ENCODE measurements at regions not wholly inside any gene's neighbourhood (a gene's known extent, or its start where the extent isn't known, plus 50 kb on each side); places are given as distances from the start of the nearest gene placed in this dataset.

- H3K79me2 ChIP-seq (ENCODE audit: insufficient read depth, low read length): no peaks in the 10 kb centered on the region
- no peak overlapping the region for H3K27ac ChIP-seq (ENCODE audit: low read depth, low read length)
- H3K27me3 ChIP-seq (ENCODE audit: low read length): no peaks in the 10 kb centered on the region
- H2AFZ ChIP-seq (ENCODE audit: low read depth, low read length, severe bottlenecking): no peak overlapping the region
- H3F3A ChIP-seq (ENCODE audit: insufficient read depth): no peaks in the 10 kb centered on the region
- H3K9me3 ChIP-seq (ENCODE audit: insufficient read depth, low read length): no peaks in the 10 kb centered on the region
- no peak overlapping the region for H3K4me2 ChIP-seq (ENCODE audit: low read depth, low read length, poor library complexity, severe bottlenecking)
- no peaks in the 10 kb centered on the region for H3K36me3 ChIP-seq (ENCODE audit: low read length)
- no peaks in the 10 kb centered on the region for H4K20me1 ChIP-seq (ENCODE audit: low read depth, low read length)
- H3K9me2 ChIP-seq (replicated peaks; ENCODE audit: insufficient read depth, low read length): no peaks in the 10 kb centered on the region
- TF ChIP-seq CTCF (IDR thresholded peaks at IDR 0.05; ENCODE audit: insufficient read depth, low read length, poor library complexity, severe bottlenecking) (no peak), EZH2phosphoT487 (conservative IDR thresholded peaks at IDR 0.05; ENCODE audit: low read length) (no peak)
- H3K4me3 ChIP-seq (ENCODE audit: insufficient read depth, low read length, poor library complexity, severe bottlenecking): no peak overlapping the region
- no peak overlapping the region for H3K9ac ChIP-seq (ENCODE audit: low read length)
These were observed 111.8 kb downstream of the TRAPPC11 start for GRCh38 chr4:183770906-183771305.

- Histone ChIP-seq H3F3A (ENCODE audit: insufficient read depth) (no peaks in the 10 kb centered on the region), H3K27ac (ENCODE audit: low read depth, low read length) (no peak overlapping the region), H3K9ac (ENCODE audit: low read length) (no peak overlapping the region), H3K4me3 (ENCODE audit: insufficient read depth, low read length, poor library complexity, severe bottlenecking) (no peak overlapping the region), H3K9me3 (ENCODE audit: insufficient read depth, low read length) (no peaks in the 10 kb centered on the region), H4K20me1 (ENCODE audit: low read depth, low read length) (no peaks in the 10 kb centered on the region), H3K4me2 (ENCODE audit: low read depth, low read length, poor library complexity, severe bottlenecking) (no peak overlapping the region), H3K79me2 (ENCODE audit: insufficient read depth, low read length) (no peaks in the 10 kb centered on the region), H3K27me3 (ENCODE audit: low read length) (no peaks in the 10 kb centered on the region), H2AFZ (ENCODE audit: low read depth, low read length, severe bottlenecking) (no peak overlapping the region), H3K9me2 (replicated peaks; ENCODE audit: insufficient read depth, low read length) (no peaks in the 10 kb centered on the region), H3K36me3 (ENCODE audit: low read length) (no peaks in the 10 kb centered on the region)
- TF ChIP-seq EZH2phosphoT487 (conservative IDR thresholded peaks at IDR 0.05; ENCODE audit: low read length): no peak
- TF ChIP-seq CTCF (IDR thresholded peaks at IDR 0.05; ENCODE audit: insufficient read depth, low read length, poor library complexity, severe bottlenecking): no peak
These were observed 113.3 kb downstream of the TRAPPC11 start for GRCh38 chr4:183772361-183772760.

GRCh38 chr4:183773790-183774189 is 114.7 kb downstream of the TRAPPC11 start:
- Histone ChIP-seq H3K27ac (ENCODE audit: low read depth, low read length) (no peak overlapping the region), H3K36me3 (ENCODE audit: low read length) (no peaks in the 10 kb centered on the region), H3K79me2 (ENCODE audit: insufficient read depth, low read length) (no peaks in the 10 kb centered on the region), H3K4me2 (ENCODE audit: low read depth, low read length, poor library complexity, severe bottlenecking) (no peak overlapping the region), H3F3A (ENCODE audit: insufficient read depth) (no peaks in the 10 kb centered on the region), H2AFZ (ENCODE audit: low read depth, low read length, severe bottlenecking) (no peak overlapping the region), H3K4me3 (ENCODE audit: insufficient read depth, low read length, poor library complexity, severe bottlenecking) (no peak overlapping the region), H3K9ac (ENCODE audit: low read length) (no peak overlapping the region), H3K27me3 (ENCODE audit: low read length) (no peaks in the 10 kb centered on the region), H3K9me2 (replicated peaks; ENCODE audit: insufficient read depth, low read length) (no peaks in the 10 kb centered on the region), H4K20me1 (ENCODE audit: low read depth, low read length) (no peaks in the 10 kb centered on the region), H3K9me3 (ENCODE audit: insufficient read depth, low read length) (no peaks in the 10 kb centered on the region)
- no peak for TF ChIP-seq CTCF (IDR thresholded peaks at IDR 0.05; ENCODE audit: insufficient read depth, low read length, poor library complexity, severe bottlenecking)

GRCh38 chr4:183783306-183783705 is 121.8 kb upstream of the STOX2 start:
- Histone ChIP-seq H3K9me3 (ENCODE audit: insufficient read depth, low read length) (no peaks in the 10 kb centered on the region), H3K4me3 (ENCODE audit: insufficient read depth, low read length, poor library complexity, severe bottlenecking) (no peak overlapping the region), H2AFZ (ENCODE audit: low read depth, low read length, severe bottlenecking) (no peak overlapping the region), H3K27ac (ENCODE audit: low read depth, low read length) (no peak overlapping the region), H3K79me2 (ENCODE audit: insufficient read depth, low read length) (no peaks in the 10 kb centered on the region), H3K27me3 (ENCODE audit: low read length) (no peaks in the 10 kb centered on the region), H4K20me1 (ENCODE audit: low read depth, low read length) (no peaks in the 10 kb centered on the region), H3K4me2 (ENCODE audit: low read depth, low read length, poor library complexity, severe bottlenecking) (no peak overlapping the region), H3F3A (ENCODE audit: insufficient read depth) (no peaks in the 10 kb centered on the region), H3K9me2 (replicated peaks; ENCODE audit: insufficient read depth, low read length) (no peaks in the 10 kb centered on the region), H3K9ac (ENCODE audit: low read length) (no peak overlapping the region), H3K36me3 (ENCODE audit: low read length) (no peaks in the 10 kb centered on the region)
- TF ChIP-seq EZH2phosphoT487 (conservative IDR thresholded peaks at IDR 0.05; ENCODE audit: low read length) (no peak), CTCF (IDR thresholded peaks at IDR 0.05; ENCODE audit: insufficient read depth, low read length, poor library complexity, severe bottlenecking) (no peak)
